ENCODE measurements at regions not wholly inside any gene's neighbourhood (a gene's known extent, or its start where the extent isn't known, plus 50 kb on each side); places are given as distances from the start of the nearest gene placed in this dataset.
"Not testable (repeated sequence)": the region's sequence is repeated elsewhere in the genome, so short reads cannot be mapped to it uniquely, and the experiment has no call there.

DNA sequence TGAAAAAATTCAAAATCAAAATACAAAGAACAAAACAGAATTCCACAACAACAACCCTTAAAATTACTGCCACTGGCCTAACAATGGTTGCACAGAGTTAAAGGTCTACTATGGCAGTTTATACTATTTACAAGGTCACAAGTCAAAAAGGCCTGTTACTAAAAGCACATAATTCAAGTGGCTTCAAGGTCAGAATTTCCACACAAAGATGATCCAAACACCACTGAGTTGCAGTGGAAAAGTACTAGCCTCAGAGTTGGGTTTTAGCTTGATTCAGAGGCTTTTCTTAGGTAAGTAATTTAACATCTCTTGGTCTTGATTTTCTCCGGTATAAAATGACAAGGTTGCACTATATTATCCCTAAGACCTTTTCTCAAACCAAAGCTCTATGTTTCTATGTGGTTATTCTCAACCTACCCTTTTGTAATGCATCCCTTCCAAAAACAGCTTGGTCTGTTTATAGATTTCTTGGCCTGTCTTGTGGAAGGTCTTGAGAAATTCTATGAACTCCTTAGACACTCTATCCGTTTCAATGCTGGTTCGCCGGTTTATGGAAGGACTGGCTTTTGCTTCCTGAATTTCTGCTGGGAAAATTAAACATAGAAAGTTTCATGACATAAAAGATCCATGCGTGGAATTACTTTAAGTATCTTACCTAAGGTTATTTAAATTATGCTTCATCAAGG is 69.5 kb downstream of the MDH2 start:
- H3K4me3 ChIP-seq (ENCODE audit: control insufficient read depth, low read depth, low read length); DNase-seq (ENCODE audit: low read depth): not testable (repeated sequence)

- H3K4me3 ChIP-seq (ENCODE audit: control insufficient read depth, low read depth, low read length); DNase-seq (ENCODE audit: low read depth): not testable (repeated sequence)
These were observed 70.5 kb downstream of the MDH2 start for GRCh38 chr7:76118253-76119036.

GRCh38 chr7:76121044-76121443 is 73.1 kb downstream of the MDH2 start:
- no peak overlapping the region for H3K4me3 ChIP-seq (ENCODE audit: control insufficient read depth, low read depth, low read length)
- TF ChIP-seq, protein P1, sequence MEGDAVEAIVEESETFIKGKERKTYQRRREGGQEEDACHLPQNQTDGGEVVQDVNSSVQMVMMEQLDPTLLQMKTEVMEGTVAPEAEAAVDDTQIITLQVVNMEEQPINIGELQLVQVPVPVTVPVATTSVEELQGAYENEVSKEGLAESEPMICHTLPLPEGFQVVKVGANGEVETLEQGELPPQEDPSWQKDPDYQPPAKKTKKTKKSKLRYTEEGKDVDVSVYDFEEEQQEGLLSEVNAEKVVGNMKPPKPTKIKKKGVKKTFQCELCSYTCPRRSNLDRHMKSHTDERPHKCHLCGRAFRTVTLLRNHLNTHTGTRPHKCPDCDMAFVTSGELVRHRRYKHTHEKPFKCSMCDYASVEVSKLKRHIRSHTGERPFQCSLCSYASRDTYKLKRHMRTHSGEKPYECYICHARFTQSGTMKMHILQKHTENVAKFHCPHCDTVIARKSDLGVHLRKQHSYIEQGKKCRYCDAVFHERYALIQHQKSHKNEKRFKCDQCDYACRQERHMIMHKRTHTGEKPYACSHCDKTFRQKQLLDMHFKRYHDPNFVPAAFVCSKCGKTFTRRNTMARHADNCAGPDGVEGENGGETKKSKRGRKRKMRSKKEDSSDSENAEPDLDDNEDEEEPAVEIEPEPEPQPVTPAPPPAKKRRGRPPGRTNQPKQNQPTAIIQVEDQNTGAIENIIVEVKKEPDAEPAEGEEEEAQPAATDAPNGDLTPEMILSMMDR (IDR thresholded peaks at IDR 0.05; ENCODE audit: control insufficient read depth, insufficient read depth, low read depth, low read length, missing control alignments) = no peak
- no peak for DNase-seq (ENCODE audit: low read depth)

DNA sequence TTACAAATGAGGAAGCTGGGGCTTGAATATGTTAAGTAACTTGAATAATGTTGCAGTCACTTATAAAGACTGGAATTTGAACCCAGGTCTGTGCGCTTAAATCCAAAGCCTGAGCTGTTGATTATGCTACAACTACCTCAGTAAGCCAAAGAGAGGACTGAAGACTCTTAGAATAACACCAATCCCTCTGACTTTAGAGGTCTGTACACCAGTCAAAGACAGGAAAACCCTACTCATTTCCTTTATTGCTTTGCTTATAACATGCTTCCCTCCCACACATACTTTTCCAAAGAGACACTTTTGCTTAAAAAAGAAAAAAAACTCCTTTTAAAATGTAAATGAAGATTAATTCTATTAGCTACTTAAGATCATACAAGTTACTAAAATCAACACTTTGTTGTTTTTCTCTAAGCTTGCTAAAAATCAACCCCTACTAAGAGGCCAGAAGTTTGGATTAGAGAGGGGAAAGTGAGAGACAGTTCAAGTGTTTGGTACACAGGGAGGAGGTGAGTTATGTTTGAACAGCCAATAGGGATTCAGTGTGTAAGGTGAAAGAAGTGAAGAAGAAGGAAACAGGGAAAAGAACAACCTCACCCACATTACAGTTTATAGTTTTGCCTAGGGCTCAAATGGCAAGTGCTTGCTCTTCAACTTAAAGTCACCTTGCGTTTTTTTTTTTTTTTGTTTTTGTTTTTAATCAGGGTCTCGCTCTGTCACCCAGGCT is 74.8 kb downstream of the MDH2 start:
- H3K4me3 ChIP-seq (ENCODE audit: control insufficient read depth, low read depth, low read length) = no peak overlapping the region
- no peak for DNase-seq (ENCODE audit: low read depth)
- TF ChIP-seq, protein P1 (IDR thresholded peaks at IDR 0.05; ENCODE audit: control insufficient read depth, insufficient read depth, low read depth, low read length, missing control alignments) = no peak

DNA sequence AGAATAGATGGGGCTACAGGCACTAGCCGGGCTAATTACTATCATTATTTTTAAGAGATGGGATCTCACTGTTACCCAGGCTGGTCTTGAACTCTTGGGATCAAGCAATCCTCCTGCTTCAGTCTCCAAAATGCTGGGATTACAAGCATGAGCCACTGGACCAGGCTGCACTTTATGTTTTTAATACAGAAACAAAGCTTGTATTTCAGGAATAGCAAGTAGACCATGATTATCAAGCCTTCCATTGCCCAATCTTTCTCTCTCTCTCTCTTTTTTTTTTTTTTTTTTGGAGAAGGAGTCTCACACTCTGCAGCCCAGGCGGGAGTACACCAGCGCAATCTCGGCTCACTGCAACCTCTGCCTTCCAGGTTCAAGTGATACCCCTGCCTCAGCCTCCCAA is 75.4 kb downstream of the MDH2 start:
- DNase-seq (ENCODE audit: low read depth) = no peak
- TF ChIP-seq, protein P1 (IDR thresholded peaks at IDR 0.05; ENCODE audit: control insufficient read depth, insufficient read depth, low read depth, low read length, missing control alignments) = no peak
- H3K4me3 ChIP-seq (ENCODE audit: control insufficient read depth, low read depth, low read length) = no peak overlapping the region

DNA sequence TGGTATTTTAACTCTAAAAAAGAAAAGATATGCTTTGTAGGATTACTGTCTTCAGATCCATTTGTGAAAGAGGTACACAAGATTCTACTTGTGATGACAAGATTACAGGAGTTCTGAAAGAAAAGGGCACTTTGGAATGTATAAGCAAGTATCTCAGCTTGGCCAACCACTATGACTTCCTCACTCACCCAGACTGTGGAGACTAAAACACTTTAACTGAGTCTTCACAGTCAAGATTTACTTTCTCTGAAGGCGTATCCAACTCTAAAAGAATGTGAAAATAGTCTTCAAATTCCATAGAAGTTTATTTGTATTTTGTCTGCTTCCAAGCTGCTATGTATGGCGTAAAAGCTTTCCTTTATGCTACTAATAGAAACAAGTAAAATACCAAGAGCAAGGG is 76.1 kb upstream of the SRRM3 start:
- TF ChIP-seq, protein P1 (IDR thresholded peaks at IDR 0.05; ENCODE audit: control insufficient read depth, insufficient read depth, low read depth, low read length, missing control alignments) = no peak
- H3K4me3 ChIP-seq (ENCODE audit: control insufficient read depth, low read depth, low read length) = no peak overlapping the region
- DNase-seq (ENCODE audit: low read depth) = no peak

DNA sequence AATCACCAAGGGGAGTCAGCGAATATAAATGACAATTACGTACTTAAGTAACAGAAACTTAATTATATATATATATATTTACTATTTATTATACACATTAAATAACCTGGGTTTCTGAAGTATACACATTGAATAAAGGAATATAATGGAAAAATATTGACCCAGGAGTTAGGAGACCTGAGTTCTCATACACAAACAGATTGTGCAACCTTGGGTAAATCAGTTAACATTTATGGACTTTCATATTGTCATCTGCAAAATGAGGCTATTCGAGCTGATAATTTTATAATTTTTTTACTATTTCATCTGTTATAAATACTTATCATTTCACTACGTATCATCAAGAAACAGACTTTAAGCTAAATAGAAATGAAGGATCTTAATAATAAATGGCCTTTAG is 75.1 kb upstream of the SRRM3 start:
- H3K4me3 ChIP-seq (ENCODE audit: control insufficient read depth, low read depth, low read length) = no peak overlapping the region
- no peak for DNase-seq (ENCODE audit: low read depth)
- TF ChIP-seq, protein P1 (IDR thresholded peaks at IDR 0.05; ENCODE audit: control insufficient read depth, insufficient read depth, low read depth, low read length, missing control alignments) = no peak
